Stimulated activated CD4-positive, alpha-beta T cell treated with anti-CD3 and anti-CD28 coated beads, Interleukin-1b, Interleukin-23, amount 100 ng/mL, for 1 hour (primary cell): ENCODE measurements at regions not wholly inside any gene's neighbourhood (a gene's known extent, or its start where the extent isn't known, plus 50 kb on each side); places are given as distances from the start of the nearest gene placed in this dataset.
"Not testable (repeated sequence)": the region's sequence is repeated elsewhere in the genome, so short reads cannot be mapped to it uniquely, and the experiment has no call there.

ENCODE experiments used
- DNase-seq, 2 donors: peaks; one replicate each; pipeline ENCODE4 v3.0.0-alpha.2; 2020; ENCODE audit warnings: low read depth in 2 of 2

DNA sequence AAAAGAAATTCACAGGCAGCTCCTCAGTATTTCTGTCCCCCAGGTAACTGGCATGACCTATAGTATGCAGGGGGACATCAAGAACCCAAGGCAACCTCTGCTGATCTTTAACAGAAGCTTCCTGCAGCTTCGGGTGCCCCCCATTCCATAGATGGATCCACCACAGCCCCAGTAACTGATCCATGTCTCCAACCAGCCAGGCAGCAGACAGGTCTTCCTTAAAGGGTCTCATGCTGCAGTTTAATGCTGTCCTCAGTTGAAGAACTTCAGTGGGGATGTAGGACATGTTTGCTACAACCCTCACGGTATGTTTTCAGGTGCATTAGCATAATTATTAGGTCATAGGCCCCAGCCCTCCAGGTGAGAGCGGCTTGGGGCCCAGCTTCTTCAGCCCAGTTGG lies 90.9 kb upstream of the OLIG2 start:
- no peak for DNase-seq

DNA sequence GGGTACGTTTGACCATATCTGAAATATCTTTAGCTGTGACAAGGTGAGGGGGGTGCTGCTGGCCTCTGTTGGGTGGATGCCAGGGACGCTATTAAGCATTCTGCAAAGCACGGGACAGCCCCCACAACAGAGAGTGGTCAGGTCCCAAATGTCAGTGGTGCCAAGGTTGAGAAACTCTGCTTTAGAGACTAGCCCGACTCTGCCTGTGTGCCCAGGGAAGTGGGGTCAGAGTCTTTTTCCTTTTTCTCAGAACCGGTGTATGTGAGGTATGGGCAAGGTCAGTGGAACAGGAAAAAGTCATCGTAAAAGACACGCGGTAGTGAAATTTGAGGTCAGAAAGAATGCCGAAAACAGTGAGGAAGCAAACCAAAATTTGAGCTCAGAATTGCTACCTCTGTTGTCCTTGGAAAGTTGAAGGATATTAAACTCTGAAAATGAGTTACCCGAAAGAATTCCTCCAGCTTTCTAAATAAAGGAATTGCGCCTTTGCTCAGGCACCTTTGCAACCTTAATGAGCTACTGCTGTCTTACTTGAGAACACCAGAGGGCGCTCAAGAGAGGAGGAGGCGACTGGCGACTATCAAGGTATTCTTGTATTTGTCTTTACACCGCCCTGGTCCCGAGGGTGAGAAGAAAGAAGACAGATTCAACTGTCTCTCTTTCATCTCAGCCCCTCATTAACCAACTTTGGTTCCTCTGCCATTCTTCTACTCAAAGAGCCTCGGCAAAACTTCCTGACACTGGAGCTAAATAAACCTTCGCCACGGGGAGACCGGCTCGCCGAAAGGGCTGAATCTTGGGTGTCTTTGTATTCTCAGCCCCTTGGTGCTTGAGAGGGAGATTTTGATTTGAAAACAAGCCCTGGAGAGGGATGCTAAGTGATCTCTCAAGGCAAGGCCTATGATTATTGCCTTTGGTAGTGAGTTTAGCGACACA lies 85.4 kb upstream of the OLIG2 start:
- DNase-seq = no peak

DNA sequence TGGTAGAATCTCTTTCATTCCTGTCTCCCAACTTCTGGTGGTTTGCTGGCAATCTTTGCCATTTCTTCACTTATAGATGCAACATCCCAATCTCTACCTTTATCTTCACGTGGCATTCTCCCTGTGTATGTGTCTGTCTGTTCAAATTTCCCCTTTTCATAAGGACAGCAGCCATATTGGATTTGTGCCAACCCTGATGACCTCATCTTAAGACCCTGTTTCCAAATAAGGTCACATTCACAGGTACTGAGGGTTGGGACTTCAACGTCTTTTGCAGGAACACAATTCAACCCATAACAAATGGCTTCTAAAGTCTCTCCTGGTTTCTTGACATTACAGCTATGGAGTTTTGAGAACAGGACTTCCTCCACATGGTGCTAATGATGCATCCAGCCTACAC lies 84.5 kb upstream of the OLIG2 start:
- no peak for DNase-seq

DNA sequence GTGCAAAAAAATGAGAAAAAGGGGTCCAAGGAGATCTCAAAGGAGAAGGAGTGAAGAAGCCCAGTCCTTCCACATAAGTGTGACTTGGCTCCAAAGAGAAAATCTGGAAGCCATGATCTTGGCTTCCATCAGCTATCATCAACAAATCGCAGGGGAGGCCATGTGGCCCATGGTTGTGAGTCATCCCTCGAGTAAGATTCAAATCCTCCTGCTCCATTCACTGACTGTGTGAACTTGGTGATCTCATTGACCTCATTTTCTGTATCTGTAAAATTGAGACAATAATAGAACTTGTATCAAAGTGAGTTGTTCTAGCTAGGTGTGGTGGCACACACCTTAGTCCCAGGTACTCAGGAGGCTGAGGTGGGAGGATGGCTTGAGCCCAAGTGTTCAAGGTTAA lies 79.1 kb upstream of the OLIG2 start:
- no peak for DNase-seq

DNA sequence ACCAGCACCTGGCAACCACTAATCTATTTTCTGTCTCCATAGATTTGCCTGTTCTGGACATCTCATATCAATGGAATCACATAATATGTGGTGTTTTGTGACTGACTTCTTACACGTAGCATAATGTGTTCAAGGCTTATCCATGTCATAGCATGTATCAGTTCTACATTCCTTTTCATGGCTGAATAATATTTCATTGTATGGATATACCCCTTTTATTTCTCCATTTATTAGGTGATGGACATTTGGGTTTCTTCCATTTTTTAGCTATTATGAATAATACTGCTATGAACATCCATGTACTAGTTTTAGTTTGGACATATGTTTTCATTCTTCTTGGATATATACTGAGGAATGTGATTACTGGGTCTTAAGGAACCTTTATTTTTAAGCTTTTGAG lies 78.0 kb upstream of the OLIG2 start:
- no peak for DNase-seq

DNA sequence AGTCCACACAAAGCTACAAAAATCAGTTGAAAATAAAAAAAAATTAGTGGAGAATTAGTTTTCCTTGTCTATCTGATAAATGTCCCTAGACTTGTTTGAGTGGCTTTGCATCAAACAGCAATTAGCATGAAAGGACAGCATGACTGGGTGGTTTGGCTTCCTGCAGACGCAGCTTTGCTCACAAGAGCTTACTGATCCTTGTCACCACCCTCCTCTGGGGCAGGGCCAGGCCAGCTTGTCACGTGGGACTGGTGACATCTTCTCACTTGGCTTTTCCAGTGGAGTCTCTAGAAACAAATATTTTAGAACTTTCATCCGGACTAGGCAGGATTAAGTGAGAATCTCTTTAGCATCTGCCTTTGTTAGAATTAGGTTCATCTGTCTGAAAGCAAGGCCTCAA lies 76.0 kb upstream of the OLIG2 start:
- no peak for DNase-seq

DNA sequence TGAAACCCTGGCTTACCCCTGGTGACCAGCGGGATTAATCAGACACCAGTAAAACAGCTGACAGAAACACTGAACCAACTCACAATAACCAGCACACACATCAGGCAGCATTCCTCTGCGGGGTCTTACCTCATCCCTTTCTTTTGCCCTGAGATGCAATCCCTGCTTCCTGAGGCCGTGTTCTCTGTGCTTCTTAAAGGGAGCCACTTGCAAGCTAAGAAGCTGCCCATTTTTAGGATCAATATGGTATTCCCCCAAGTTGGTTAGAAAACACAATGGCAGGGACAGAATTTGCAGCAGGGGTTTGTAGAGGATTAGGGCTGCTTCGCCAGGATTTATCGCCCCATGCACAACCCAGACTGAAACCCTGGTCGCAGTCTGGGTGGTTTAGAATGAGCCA lies 74.7 kb upstream of the OLIG2 start:
- no peak for DNase-seq

DNA sequence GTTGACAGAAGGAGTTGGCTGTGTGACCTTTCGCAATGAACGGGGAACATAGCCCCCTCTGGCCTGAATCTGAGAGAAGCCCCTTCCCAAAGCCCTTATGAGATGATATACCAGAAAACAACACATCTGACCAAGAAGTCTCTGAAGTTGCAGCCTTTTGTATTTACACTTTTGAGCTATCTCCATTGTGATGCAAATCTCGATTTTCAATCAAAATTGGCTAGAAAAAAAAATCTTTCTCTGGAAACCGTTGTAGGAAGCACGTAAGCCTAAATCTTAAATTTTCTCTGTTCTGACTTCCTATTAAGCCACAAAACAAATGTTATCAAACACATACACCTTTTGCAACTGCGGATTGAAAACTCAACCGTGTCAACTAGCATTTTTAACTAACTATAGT lies 71.4 kb upstream of the OLIG2 start:
- DNase-seq = no peak

DNA sequence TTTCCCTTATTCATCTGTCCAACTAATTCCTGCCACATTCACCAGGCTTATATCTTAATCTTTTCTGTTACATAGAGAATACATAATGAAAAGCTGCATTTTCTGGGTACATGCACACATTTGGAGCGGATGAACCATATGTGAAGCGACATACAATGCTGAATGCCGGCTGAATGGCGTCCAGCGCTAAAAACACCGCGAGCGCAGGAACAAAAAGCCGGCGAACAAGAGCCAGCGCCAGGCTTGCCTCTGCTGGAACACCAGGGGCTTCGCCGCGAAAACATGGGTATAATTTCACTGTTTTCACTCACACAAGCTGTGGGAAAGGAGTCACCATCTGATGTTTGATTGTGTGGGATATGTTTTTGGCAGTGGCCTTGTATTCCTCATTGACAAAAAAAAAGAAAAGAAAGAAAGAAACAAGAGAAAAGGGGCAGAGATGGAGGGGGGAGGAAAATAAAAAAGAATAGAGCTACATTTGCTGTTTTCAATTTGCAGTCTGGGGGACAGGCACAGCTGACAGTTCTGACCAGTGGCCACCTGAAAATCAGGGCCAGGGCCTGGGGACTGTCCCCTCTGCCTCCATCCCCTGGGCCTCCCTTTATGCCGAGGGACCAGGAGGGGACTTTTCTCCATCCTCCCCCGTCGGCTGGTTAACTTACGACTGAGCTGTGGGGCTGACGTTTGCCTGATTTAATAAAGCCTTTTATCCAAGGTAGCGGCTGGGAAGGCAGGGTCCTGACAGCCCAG lies 70.2 kb upstream of the OLIG2 start:
- DNase-seq = no peak

DNA sequence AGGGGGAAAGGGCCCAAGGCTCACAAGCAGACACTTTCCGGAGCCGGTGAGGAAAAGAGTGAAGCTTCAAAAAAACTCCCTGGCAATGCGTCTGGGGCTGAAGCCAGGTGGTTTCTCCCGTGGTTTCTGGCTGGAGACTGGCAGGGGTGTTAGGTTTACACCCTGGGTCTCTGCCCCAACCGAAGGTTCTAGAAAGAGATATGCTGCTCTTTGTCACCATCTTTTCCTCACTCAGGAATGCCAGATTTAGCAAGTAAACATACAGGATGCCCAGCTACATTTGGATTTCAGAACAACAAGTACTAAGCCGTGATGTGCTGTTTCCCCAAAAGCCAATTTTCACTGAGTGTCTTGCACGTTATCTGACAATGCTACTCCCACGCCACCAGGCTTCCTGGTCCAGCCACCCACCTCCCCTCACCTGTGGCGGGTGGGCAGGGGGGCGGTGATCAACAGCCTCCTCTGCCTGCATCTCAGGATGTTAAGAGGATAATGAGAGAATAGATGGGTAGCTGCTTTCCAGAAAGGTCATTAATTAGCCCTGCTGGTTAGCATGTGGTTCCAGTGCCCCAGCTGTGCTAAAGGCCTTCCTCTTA lies 69.6 kb upstream of the OLIG2 start:
- no peak for DNase-seq

DNA sequence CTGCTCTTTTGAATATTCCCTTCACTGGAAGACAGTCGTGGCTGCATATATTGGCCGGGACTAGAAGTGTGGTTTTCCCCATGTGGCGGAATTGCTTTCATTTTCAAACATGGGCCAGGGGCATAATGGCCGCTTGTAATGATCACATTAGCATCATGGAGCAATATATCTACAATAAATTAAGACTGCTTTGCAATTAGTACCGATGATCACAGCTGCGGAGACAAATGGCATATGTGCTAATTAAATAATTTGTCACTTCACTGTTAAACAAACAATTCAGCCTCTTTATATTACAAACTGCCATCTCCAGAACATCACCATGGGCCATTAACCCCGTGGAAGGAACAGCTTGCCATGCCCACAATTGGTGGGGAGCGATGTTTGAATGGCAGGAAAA lies 68.2 kb upstream of the OLIG2 start:
- no peak for DNase-seq

DNA sequence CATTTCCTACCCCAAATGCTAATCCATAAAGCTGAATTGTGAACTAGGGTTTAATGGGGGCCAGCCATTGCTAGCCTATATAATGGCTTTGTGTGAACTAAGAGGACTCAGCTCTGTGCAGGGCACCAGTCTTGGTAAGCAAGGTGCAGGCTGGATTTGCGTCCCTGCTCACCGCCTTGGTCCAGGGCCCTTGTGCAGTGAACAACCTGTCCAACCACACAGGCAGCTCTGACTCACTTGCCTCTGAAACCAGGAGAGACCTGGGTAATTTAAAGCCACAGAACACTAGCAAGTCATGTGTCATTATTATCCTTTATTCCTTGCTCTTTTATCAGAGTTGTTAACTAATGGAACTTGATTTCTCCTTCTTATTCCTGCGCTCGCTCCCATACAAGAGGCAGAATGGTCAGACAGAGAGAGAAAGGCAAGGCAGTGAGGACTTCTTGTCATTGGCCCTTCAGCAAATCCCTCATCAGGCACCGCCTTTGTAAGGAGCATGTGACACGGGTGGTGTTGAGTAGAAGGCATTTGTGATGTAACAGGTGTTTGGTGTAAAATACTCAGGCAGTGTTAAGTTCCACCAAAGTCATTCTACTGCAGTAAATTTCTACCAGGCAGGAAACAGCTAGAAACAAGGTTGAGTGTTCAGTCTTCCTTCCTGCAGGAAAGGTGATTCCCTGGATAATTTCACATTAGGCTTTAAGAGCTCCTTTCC lies 67.3 kb upstream of the OLIG2 start:
- DNase-seq = no peak

DNA sequence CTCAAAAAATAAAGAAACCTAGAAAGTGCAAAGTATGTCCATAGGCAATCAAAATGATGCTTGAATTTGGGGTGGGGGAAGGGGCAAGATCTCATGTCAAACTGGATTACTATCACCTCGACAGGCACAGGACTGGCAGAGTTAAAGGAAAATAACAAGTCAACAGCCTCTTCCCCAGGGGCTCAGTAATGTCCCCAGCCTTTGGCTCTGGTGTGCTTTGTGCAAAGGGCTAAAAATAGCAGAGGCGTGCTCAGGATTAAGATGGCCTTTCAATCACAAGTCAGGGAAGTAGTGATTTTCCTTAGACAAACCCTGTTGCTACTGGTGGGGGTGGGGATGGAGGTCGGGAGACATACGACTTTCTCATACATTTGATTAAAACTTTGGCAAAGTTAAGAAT lies 63.5 kb upstream of the OLIG2 start:
- no peak for DNase-seq

DNA sequence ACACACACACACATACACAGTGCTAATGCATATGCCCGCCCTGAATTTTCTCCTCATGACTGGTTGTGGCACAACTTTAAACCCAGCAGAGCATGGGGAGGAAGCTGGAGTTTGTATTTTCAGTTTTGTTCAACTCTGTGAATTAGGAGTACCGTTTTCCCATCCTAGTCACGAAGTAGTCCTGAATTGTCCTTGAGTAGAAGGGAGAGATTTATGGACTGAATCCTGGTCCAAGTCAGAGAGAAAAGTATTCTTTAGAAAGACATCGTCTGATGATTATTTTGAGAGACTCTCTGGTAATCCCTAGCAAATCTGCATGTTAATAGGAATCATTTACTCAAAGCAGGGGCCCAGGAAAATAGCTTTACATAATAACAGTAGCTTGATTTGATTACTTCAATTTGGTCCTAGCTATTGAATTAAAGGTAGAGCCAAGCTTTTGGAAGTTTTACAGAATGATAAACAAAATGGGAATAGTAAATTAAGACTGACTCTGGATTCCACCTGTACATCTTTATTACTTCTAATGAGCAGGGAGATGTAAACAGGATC lies 60.5 kb upstream of the OLIG2 start:
- no peak for DNase-seq

DNA sequence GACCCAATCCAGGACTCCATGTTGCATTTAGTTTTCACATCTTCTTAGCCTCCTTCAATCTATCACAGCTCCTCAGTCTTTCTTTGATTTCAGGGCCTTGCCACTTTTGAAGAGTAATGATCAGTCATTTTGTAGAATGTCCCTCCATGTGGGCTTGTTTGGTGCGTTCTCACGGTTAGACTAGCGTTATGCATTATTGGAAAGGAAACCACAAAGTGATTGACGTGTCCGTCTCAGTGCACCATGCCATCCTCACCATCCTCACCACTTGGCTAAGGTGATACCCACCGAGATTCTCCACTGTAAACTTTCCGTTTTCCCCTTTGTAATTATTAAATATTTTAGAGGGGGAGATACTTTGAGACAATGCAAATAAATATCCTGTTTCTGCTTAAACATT lies 59.6 kb upstream of the OLIG2 start:
- DNase-seq = no peak

DNA sequence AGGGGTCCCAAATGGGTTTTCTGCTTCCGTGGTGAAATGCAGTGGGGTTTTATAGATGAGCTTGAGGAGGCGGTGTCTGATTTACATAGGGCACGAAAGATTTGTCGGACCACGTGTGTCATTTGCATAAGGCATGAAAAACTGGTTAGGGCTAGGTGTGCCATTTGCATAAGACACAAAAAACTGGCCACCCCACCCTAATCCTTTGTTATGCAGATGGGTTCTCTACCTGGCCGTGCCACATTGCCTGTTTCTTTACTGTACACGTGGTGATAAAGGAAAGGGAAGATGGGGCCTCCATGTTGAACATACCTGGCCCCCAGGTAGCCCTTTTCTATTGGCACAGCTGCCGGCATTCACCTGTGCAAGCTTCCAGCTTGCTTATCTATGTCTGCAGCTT lies 57.6 kb upstream of the OLIG2 start:
- DNase-seq = not testable (repeated sequence)

DNA sequence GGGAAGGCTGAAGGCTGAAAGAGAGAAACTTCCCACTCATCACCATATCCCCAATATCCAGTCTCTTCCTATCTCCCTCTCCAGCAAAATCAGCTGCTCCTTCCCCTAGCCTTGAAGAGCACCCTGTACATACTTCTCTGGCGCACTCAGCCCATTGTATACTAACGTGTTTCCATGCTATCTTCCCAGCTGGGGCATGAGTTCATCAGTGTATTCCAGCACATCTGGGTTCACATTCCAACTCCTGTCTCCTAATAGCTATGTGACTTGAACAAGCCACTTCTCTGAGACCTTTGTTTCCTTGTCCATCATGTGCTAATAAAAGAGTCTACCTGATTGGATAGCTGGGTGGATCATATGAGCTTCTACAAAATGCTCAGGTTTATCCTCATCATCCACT lies 51.1 kb upstream of the OLIG2 start:
- DNase-seq = no peak

DNA sequence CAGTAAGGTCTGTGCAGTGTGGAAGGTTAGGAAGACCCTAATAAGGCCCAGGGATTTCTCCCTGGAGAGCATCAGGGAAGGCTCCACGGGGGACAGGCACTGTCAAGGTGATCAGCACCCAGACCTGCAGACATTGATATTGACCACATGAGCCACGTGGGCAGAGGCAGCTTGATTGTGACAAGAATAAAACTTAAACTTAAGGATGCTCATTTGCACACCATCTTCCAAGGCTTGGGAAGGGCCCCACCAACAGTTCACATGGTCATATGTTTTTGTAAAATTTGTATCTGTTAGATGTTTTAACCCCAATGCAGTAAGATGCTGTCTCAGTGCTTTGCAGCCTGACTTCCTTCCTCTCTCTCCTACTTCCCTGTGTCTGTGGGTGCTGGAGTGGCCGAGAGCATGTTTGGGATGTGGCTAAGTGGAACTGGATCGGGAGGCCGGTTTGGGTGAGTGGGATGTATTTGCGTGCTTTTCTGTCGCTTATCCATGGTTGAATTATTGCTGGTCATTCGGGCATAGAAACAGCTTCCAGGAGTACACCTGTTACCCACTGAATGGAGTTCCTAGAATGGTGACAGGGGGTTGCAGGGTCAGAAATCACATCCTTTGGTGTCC lies 49.8 kb upstream of the OLIG2 start:
- no peak for DNase-seq
